ENCODE measurements at regions not wholly inside any gene's neighbourhood (a gene's known extent, or its start where the extent isn't known, plus 50 kb on each side); places are given as distances from the start of the nearest gene placed in this dataset.

DNA sequence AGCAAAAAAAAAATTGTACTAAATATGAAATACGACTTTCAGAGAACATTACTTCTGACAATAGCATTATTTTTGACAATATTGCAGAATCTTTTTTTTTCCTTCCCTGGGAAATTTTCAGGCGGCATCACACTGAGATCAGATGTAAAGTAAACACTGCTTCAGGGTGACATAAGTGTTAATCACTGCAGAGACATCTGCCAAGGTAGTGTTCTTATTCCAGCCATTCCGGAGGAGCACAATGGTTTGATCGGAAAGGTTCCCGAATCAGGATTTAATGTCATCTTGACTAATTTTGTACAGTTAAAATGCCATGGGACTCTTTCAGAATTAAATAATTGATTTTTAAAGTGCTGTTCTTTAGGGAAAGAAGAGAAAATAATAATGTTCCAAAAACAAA is 56.7 kb upstream of the ZNF236 start:
- intact Hi-C loops (cut with micrococcal nuclease) (no loop called here), dilution Hi-C loops (cut with MboI; ENCODE audit: extremely low pct_ligation_motif_present, low sequenced_read_pairs) (no loop called here)
- no TSS peak for BruUV-seq (replicated peaks)
- Histone ChIP-seq H3K79me2 (ENCODE audit: control insufficient read depth, insufficient read depth, low read length) (no peaks in the 10 kb centered on the region), H3K9me1 (replicated peaks; ENCODE audit: control insufficient read depth, extremely low read depth, insufficient read depth, low read length) (no peaks in the 10 kb centered on the region), H4K20me1 (replicated peaks; ENCODE audit: control insufficient read depth, extremely low read depth, insufficient read depth, low read length) (no peaks in the 10 kb centered on the region), H3K4me3 (replicated peaks in 1 of 3; ENCODE audit: insufficient read depth in 1 of 3, low read depth in 1 of 3, low read length in 3 of 3) (no peak overlapping the region), H3K27ac (ENCODE audit: insufficient read depth, low read depth, low read length) (no peak overlapping the region), H2AFZ (ENCODE audit: low read depth, low read length) (no peak overlapping the region), H3K4me1 (ENCODE audit: control insufficient read depth, extremely low read depth, insufficient read depth, low read length) (no peaks in the 10 kb centered on the region), H3K36me3 (ENCODE audit: control insufficient read depth in 2 of 2, extremely low read depth in 1 of 2, insufficient read depth in 2 of 2, low read length in 2 of 2) (no peaks in the 10 kb centered on the region), H3K9me3 (replicated peaks; ENCODE audit: control insufficient read depth, insufficient read depth, low read length) (no peaks in the 10 kb centered on the region), H3K9ac (replicated peaks; ENCODE audit: extremely low read depth, insufficient read depth, low read length) (no peak overlapping the region), H3K4me2 (ENCODE audit: insufficient read depth, low read length) (no peak overlapping the region), H3K27me3 (ENCODE audit: control insufficient read depth in 2 of 2, insufficient read depth in 2 of 2, low read length in 2 of 2) (no peaks in the 10 kb centered on the region)
- FAIRE-seq (no peak), DNase-seq (ENCODE audit: low read depth, low spot score) (no peak)
- ChIA-PET CTCF (no interaction called here), POLR2A (no interaction called here)
- TF ChIP-seq, protein P1, sequence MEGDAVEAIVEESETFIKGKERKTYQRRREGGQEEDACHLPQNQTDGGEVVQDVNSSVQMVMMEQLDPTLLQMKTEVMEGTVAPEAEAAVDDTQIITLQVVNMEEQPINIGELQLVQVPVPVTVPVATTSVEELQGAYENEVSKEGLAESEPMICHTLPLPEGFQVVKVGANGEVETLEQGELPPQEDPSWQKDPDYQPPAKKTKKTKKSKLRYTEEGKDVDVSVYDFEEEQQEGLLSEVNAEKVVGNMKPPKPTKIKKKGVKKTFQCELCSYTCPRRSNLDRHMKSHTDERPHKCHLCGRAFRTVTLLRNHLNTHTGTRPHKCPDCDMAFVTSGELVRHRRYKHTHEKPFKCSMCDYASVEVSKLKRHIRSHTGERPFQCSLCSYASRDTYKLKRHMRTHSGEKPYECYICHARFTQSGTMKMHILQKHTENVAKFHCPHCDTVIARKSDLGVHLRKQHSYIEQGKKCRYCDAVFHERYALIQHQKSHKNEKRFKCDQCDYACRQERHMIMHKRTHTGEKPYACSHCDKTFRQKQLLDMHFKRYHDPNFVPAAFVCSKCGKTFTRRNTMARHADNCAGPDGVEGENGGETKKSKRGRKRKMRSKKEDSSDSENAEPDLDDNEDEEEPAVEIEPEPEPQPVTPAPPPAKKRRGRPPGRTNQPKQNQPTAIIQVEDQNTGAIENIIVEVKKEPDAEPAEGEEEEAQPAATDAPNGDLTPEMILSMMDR (IDR thresholded peaks at IDR 0.05; ENCODE audit: extremely low read depth in 1 of 2, insufficient read depth in 1 of 2, low read depth in 1 of 2, low read length in 2 of 2), result no peak
- no peak for TF ChIP-seq EZH2 (IDR thresholded peaks at IDR 0.05; ENCODE audit: borderline replicate concordance, low read depth, low read length, severe bottlenecking)
- no peak for TF ChIP-seq GATA2 (IDR thresholded peaks at IDR 0.05; ENCODE audit: insufficient read depth, insufficient read length, low read depth, low read length)
- no peak for TF ChIP-seq JUN (IDR thresholded peaks at IDR 0.05; ENCODE audit: borderline replicate concordance, insufficient read depth, insufficient read length, low read depth)
- TF ChIP-seq POLR2AphosphoS5 (IDR thresholded peaks at IDR 0.05; ENCODE audit: insufficient read depth, low read depth, low read length), result no peak
- no peak for TF ChIP-seq MYC (IDR thresholded peaks at IDR 0.05; ENCODE audit: low read depth, low read length)
- no peak for TF ChIP-seq POLR2A (IDR thresholded peaks at IDR 0.05; ENCODE audit: low read depth, low read length)
- no peak for TF ChIP-seq FOS (IDR thresholded peaks at IDR 0.05; ENCODE audit: borderline replicate concordance, insufficient read depth, low read length)
- TF ChIP-seq, protein P2, sequence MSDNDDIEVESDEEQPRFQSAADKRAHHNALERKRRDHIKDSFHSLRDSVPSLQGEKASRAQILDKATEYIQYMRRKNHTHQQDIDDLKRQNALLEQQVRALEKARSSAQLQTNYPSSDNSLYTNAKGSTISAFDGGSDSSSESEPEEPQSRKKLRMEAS (IDR thresholded peaks at IDR 0.05; ENCODE audit: insufficient read depth, insufficient read length), result no peak
